GM13977 (cell line): ENCODE measurements at regions not wholly inside any gene's neighbourhood (a gene's known extent, or its start where the extent isn't known, plus 50 kb on each side); places are given as distances from the start of the nearest gene placed in this dataset.
"Not testable (repeated sequence)": the region's sequence is repeated elsewhere in the genome, so short reads cannot be mapped to it uniquely, and the experiment has no call there.

Experiments used
- DNase-seq: peaks from one replicate; pipeline ENCODE4 v3.0.0; 2012; ENCODE audit warnings: low spot score
- CTCF ChIP-seq: IDR thresholded peaks from 2 replicates; pipeline ENCODE4 v1.5.1; 2012; ENCODE audit warnings: mild to moderate bottlenecking, control low read depth; ENCODE audit not compliant: insufficient read depth; ENCODE audit errors: extremely low read depth, missing control alignments
- in situ Hi-C: fragments of 300-500 bp; cut with MboI; formaldehyde crosslinking; loops from one replicate; pipeline ENCODE4 v1.12.0; 2022; ENCODE audit warnings: low sequenced_read_pairs, low pct_unique_long_range_greater_than_20kb, mixed read lengths, inconsistent platforms; ENCODE audit not compliant: unreplicated experiment

- in situ Hi-C loops: no loop called here
- no peak for TF ChIP-seq CTCF
- no peak for DNase-seq
Measured at GRCh38 chrX:81900522-81900921, 698.6 kb downstream of the SH3BGRL start.

DNA sequence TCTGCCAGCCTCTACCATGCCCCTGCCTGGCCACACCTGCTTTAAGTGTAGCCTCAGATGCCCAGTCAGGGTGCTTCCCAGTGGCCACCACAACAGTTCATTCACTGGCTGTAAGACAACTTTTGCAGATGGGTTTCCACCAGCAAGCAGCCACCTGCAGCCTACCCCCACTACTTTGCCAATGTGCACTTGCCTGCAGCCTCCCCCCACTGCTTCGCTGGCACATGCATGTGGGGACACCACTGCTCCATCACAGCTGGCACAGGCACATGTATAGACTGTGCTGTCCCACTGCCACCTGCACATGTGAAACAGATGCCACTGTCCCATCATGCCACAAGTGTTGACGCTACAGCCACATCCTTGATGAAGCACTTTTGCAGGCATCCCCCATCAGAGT lies 723.9 kb downstream of the SH3BGRL start:
- TF ChIP-seq CTCF: no peak
- in situ Hi-C loops: no loop called here
- no peak for DNase-seq

GRCh38 chrX:81945911-81946310 lies 744.0 kb downstream of the SH3BGRL start:
- in situ Hi-C loops, DNase-seq: not testable (repeated sequence)

DNA sequence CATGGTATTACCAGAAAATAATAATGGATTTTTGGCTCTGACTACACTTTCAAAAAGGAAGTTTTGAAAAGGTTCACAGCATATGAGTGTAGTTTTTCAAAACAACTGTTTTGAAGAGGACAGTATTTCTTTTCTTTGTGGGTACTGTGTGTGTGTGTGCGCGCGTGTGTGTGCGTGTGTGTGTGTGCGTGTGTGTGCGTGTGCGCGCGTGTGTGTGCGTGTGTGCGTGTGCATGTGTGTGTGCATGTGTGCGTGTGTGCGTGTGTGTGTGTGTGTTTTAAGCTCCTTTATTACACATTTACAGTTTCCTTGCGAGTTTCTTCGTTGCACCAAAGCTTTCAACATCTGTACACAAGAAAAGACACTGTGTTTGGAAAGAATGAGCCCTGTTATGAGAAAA lies 755.4 kb downstream of the SH3BGRL start:
- no peak for DNase-seq
- in situ Hi-C loops: no loop called here
- TF ChIP-seq CTCF: no peak

DNA sequence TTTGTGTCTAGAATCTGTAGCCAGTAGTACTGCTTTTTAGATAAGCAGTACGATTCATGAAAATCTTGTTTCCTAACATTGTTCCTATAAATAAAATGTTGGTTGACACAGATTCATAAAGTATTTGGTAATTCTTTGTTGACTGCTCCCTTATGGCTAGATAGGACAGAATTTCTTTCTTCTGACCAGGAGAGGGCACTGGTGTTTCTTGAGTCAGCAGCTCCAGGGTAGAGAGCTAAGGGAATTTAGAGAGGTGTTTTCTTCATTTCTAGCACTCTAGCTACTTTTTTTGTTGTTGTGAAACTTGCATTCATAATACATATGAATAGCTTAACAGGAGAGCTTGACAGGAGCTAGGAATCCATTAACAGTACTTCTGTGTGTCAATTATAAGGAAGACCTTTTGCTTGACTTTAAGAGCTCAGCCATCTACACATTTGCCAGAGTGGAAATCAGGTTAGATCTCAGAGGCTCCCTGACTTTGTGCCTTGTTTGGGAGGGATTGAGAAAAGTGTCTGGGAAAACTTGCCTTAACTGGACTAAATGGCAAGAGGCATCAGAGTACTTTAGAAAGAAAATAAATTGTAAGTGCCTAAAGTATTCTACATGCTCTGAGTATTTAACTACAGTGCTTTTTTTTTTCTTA lies 756.1 kb downstream of the SH3BGRL start:
- peak; percentile 29 for DNase-seq

GRCh38 chrX:81959964-81960363 lies 758.1 kb downstream of the SH3BGRL start:
- TF ChIP-seq CTCF: no peak
- no peak for DNase-seq
- in situ Hi-C loops: no loop called here

More for the DNA sequence above, 756.1 kb downstream of the SH3BGRL start:
- in situ Hi-C loops: no loop called here
- TF ChIP-seq CTCF: peak; percentile 58

- in situ Hi-C loops, DNase-seq: not testable (repeated sequence)
Measured at GRCh38 chrX:81974413-81974812, 772.5 kb downstream of the SH3BGRL start.
